ENCODE measurements at regions not wholly inside any gene's neighbourhood (a gene's known extent, or its start where the extent isn't known, plus 50 kb on each side); places are given as distances from the start of the nearest gene placed in this dataset.

DNA sequence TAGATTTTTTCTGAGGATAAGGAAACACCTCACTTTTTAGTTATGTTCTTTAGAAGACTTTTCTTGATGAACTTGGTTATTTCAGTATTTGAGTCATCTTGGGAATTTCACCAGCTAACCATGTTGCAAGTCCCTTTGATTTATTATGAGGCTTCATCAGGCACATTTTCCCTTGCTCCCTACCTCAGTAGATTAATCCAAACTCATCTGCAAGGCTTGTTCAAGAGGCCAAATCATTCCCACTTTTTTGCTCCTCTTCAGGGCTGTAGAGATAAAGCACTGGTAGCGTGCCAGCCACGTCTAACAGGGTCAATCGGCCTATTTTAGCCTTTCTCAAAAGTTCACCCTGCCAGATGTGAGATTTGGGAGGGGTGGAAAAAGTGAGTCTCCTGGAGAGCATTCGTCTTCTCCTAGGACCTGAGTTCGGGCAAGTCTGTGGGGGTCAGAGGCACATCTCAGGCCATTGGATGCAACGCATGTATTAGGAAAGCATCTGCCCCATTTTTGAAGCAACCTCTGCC lies 120.3 kb downstream of the RDH14 start (continued):
- TF ChIP-seq, protein P1, sequence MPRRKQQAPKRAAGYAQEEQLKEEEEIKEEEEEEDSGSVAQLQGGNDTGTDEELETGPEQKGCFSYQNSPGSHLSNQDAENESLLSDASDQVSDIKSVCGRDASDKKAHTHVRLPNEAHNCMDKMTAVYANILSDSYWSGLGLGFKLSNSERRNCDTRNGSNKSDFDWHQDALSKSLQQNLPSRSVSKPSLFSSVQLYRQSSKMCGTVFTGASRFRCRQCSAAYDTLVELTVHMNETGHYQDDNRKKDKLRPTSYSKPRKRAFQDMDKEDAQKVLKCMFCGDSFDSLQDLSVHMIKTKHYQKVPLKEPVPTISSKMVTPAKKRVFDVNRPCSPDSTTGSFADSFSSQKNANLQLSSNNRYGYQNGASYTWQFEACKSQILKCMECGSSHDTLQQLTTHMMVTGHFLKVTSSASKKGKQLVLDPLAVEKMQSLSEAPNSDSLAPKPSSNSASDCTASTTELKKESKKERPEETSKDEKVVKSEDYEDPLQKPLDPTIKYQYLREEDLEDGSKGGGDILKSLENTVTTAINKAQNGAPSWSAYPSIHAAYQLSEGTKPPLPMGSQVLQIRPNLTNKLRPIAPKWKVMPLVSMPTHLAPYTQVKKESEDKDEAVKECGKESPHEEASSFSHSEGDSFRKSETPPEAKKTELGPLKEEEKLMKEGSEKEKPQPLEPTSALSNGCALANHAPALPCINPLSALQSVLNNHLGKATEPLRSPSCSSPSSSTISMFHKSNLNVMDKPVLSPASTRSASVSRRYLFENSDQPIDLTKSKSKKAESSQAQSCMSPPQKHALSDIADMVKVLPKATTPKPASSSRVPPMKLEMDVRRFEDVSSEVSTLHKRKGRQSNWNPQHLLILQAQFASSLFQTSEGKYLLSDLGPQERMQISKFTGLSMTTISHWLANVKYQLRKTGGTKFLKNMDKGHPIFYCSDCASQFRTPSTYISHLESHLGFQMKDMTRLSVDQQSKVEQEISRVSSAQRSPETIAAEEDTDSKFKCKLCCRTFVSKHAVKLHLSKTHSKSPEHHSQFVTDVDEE (CRISPR knock-in tag; IDR thresholded peaks at IDR 0.05) = no peak
- no peak for TF ChIP-seq ARNTL (CRISPR knock-in tag; IDR thresholded peaks at IDR 0.05; ENCODE audit: borderline replicate concordance, low read depth)
- TF ChIP-seq, protein P2, sequence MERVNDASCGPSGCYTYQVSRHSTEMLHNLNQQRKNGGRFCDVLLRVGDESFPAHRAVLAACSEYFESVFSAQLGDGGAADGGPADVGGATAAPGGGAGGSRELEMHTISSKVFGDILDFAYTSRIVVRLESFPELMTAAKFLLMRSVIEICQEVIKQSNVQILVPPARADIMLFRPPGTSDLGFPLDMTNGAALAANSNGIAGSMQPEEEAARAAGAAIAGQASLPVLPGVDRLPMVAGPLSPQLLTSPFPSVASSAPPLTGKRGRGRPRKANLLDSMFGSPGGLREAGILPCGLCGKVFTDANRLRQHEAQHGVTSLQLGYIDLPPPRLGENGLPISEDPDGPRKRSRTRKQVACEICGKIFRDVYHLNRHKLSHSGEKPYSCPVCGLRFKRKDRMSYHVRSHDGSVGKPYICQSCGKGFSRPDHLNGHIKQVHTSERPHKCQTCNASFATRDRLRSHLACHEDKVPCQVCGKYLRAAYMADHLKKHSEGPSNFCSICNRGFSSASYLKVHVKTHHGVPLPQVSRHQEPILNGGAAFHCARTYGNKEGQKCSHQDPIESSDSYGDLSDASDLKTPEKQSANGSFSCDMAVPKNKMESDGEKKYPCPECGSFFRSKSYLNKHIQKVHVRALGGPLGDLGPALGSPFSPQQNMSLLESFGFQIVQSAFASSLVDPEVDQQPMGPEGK (CRISPR knock-in tag; IDR thresholded peaks at IDR 0.05; ENCODE audit: borderline replicate concordance) = no peak

- TF ChIP-seq, protein P2 (CRISPR knock-in tag; IDR thresholded peaks at IDR 0.05; ENCODE audit: borderline replicate concordance) = no peak
- ATAC-seq = no peak
Observed at GRCh38 chr2:18439716-18440115, 120.7 kb downstream of the RDH14 start.

GRCh38 chr2:18437909-18438308 lies 122.5 kb downstream of the RDH14 start:
- TF ChIP-seq ZC3H10 (CRISPR knock-in tag; IDR thresholded peaks at IDR 0.05) (no peak), ESRRG (CRISPR knock-in tag; IDR thresholded peaks at IDR 0.05) (no peak), ZNF8 (CRISPR knock-in tag; IDR thresholded peaks at IDR 0.05) (no peak), OSR1 (CRISPR knock-in tag; IDR thresholded peaks at IDR 0.05) (no peak), CSDC2 (CRISPR knock-in tag; IDR thresholded peaks at IDR 0.05) (no peak), ZNF565 (CRISPR knock-in tag; conservative IDR thresholded peaks at IDR 0.05; ENCODE audit: low read depth) (no peak), SNAI2 (CRISPR knock-in tag; IDR thresholded peaks at IDR 0.05) (no peak), TOX (CRISPR knock-in tag; IDR thresholded peaks at IDR 0.05; ENCODE audit: borderline replicate concordance) (no peak), ZNF70 (CRISPR knock-in tag; IDR thresholded peaks at IDR 0.05) (no peak), ZFP3 (CRISPR knock-in tag; IDR thresholded peaks at IDR 0.05) (no peak), GLIS3 (CRISPR knock-in tag; IDR thresholded peaks at IDR 0.05) (no peak)
- TF ChIP-seq, protein P3, sequence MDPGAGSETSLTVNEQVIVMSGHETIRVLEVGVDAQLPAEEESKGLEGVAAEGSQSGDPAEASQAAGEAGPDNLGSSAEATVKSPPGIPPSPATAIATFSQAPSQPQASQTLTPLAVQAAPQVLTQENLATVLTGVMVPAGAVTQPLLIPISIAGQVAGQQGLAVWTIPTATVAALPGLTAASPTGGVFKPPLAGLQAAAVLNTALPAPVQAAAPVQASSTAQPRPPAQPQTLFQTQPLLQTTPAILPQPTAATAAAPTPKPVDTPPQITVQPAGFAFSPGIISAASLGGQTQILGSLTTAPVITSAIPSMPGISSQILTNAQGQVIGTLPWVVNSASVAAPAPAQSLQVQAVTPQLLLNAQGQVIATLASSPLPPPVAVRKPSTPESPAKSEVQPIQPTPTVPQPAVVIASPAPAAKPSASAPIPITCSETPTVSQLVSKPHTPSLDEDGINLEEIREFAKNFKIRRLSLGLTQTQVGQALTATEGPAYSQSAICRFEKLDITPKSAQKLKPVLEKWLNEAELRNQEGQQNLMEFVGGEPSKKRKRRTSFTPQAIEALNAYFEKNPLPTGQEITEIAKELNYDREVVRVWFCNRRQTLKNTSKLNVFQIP (CRISPR knock-in tag; IDR thresholded peaks at IDR 0.05; ENCODE audit: borderline replicate concordance, low read depth) = no peak
- ATAC-seq = no peak

GRCh38 chr2:18436503-18437005 lies 123.9 kb downstream of the RDH14 start:
- ATAC-seq = peak; percentile 17; the same call in 2 of the 3 replicates
- TF ChIP-seq ARNTL (CRISPR knock-in tag; IDR thresholded peaks at IDR 0.05; ENCODE audit: borderline replicate concordance, low read depth) (no peak), SNAI2 (CRISPR knock-in tag; IDR thresholded peaks at IDR 0.05) (no peak), BACH2 (CRISPR knock-in tag; IDR thresholded peaks at IDR 0.05; ENCODE audit: borderline replicate concordance) (no peak), ESRRG (CRISPR knock-in tag; IDR thresholded peaks at IDR 0.05) (no peak), GLIS3 (CRISPR knock-in tag; IDR thresholded peaks at IDR 0.05) (no peak), TCF4 (CRISPR knock-in tag; IDR thresholded peaks at IDR 0.05; ENCODE audit: borderline replicate concordance) (no peak), PPARA (CRISPR knock-in tag; IDR thresholded peaks at IDR 0.05; ENCODE audit: borderline replicate concordance) (no peak), ZFP3 (CRISPR knock-in tag; IDR thresholded peaks at IDR 0.05) (no peak), ZFP30 (CRISPR knock-in tag; IDR thresholded peaks at IDR 0.05) (no peak), ZNF8 (CRISPR knock-in tag; IDR thresholded peaks at IDR 0.05) (no peak), OSR1 (CRISPR knock-in tag; IDR thresholded peaks at IDR 0.05) (no peak), RARB (CRISPR knock-in tag; IDR thresholded peaks at IDR 0.05) (no peak), ISL1 (CRISPR knock-in tag; IDR thresholded peaks at IDR 0.05) (no peak)
- TF ChIP-seq, protein P1 (CRISPR knock-in tag; IDR thresholded peaks at IDR 0.05) = no peak
- TF ChIP-seq, protein P4, sequence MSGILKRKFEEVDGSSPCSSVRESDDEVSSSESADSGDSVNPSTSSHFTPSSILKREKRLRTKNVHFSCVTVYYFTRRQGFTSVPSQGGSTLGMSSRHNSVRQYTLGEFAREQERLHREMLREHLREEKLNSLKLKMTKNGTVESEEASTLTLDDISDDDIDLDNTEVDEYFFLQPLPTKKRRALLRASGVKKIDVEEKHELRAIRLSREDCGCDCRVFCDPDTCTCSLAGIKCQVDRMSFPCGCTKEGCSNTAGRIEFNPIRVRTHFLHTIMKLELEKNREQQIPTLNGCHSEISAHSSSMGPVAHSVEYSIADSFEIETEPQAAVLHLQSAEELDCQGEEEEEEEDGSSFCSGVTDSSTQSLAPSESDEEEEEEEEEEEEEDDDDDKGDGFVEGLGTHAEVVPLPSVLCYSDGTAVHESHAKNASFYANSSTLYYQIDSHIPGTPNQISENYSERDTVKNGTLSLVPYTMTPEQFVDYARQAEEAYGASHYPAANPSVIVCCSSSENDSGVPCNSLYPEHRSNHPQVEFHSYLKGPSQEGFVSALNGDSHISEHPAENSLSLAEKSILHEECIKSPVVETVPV (CRISPR knock-in tag; IDR thresholded peaks at IDR 0.05) = no peak
